HG03558 (cell line): ENCODE measurements at regions not wholly inside any gene's neighbourhood (a gene's known extent, or its start where the extent isn't known, plus 50 kb on each side); places are given as distances from the start of the nearest gene placed in this dataset.
"Not testable (repeated sequence)": the region's sequence is repeated elsewhere in the genome, so short reads cannot be mapped to it uniquely, and the experiment has no call there.

Experiments used
- ATAC-seq: cut with Tn5 transposase; IDR thresholded peaks from one replicate; pipeline ENCODE4 v1.9.1; 2021; ENCODE audit warnings: moderate number of reproducible peaks; ENCODE audit not compliant: unreplicated experiment; ENCODE audit errors: extremely low read depth

DNA sequence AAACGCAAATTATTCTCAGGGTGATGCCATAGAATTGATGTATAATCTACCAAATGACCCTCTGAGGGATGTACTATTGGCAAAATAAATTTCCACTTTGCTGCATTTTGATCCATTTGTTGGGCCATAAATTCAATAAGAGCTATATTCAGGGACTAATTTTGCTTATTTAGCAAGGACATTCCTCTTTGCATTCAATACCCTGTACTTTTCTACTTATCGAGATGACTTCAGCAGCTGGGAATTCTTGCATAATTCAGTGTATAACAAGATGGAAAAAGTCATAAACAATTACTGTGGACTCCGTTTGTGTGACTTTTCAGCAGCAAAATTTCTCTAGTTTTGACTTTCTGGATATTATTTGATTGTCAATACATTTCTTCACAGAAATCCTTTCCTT, 744.7 kb upstream of the CCDC179 start:
- ATAC-seq: no peak

DNA sequence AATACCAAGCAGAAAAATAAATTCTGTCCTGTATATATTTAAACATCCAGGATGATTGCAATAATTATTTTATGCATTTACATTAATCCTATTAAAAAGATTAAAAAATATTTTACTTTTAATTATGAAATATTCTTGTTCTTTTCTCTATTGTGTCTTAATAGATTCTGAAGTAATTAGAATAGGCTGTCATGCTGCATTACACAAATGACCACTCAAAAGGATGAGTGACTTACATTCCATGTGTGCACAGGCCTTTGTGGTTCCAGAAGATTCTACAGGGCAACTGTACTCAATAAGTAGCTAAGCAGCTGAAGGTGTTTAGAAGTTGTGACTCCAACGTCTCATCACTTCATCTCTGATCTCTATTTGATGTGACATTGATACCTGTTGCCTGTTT, 745.9 kb upstream of the CCDC179 start:
- ATAC-seq: no peak

DNA sequence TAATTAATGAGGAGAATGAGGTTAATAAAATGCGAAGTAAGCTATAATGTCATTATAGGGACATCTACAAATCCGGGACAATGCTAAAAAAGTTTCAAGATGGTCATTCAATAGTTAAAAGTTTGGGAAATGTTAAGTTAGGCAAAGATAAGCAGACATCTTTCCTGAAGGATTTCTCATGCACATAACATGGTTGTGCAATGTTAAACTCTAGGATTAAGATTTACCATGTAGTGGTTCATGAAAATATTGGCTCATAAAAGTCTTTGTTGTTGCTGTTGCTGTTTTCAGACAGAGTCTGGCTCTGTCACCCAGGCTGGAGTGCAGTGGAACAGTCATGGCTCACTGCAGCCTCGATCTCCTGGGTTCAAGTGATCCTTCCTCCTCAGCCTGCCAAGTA, 751.5 kb upstream of the CCDC179 start:
- no peak for ATAC-seq

DNA sequence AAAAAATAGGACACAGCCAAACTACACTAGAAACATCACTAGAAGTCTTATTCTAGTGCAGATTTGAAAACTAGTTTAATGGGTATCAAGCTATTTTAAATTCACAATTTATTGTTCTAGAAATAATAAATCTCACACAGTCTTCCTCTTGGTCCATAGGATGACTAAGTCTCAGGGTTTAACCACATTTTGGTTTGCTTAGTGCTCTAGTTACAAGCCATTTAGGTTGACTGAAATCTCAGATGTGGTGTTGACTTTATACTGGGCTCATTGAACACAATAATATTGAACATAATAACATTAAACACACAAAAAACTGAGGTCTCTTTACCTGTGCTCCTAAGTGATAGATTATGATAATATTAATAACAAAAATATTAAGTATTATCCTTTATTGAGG, 760.3 kb upstream of the CCDC179 start:
- no peak for ATAC-seq

DNA sequence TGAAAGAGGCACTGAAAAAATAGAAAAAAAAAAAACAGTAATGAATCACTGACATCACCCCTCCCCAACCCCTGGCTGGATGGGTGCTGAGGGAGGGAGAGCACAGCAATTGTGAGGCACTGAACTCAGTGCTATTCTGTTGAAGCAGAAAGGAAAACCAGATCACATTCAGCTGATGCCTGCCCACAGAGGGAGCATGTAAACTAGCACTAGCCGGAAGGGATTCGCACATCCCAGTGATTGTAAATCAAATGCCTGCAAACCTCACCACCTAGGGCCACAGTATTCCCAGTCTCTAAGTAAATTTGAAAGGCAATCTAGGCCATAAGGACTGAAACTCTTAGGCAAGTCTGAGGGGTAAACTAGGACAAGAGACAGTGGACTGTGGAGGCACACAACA, 772.0 kb upstream of the CCDC179 start:
- ATAC-seq: no peak

DNA sequence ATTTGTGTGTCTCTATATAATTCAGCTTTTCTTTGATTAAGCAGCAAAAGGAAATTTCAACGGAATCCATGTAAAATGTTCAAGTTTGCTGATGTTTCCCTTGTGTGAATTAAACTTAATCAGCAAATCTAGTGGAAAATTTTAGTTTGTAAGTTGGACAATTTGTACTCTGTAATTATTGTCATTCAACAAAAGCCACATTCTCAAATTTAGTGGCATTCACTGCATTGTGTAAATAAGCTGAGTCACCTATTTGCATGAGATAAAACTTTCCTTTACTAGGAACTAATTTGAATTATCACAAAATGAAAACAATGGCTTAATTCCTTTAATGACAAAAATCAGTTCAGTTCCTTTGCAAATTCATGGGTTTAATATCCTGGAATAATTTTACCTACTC, 784.2 kb upstream of the CCDC179 start:
- ATAC-seq: no peak

DNA sequence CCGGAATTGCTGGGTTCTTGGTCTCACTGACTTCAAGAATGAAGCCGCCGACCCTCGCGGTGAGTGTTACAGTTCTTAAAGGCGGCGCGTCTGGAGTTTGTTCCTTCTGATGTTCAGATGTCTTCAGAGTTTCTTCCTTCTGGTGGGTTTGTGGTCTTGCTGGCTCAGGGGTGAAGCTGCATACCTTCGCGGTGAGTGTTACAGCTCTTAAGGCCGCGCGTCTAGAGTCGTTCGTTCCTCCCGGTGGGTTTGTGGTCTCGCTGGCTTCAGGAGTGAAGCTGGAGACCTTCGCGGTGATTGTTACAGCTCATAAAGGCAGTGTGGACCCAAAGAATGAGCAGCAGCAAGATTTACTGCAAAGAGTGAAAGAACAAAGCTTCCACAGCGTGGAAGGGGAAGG, 792.1 kb upstream of the CCDC179 start:
- ATAC-seq: not testable (repeated sequence)

DNA sequence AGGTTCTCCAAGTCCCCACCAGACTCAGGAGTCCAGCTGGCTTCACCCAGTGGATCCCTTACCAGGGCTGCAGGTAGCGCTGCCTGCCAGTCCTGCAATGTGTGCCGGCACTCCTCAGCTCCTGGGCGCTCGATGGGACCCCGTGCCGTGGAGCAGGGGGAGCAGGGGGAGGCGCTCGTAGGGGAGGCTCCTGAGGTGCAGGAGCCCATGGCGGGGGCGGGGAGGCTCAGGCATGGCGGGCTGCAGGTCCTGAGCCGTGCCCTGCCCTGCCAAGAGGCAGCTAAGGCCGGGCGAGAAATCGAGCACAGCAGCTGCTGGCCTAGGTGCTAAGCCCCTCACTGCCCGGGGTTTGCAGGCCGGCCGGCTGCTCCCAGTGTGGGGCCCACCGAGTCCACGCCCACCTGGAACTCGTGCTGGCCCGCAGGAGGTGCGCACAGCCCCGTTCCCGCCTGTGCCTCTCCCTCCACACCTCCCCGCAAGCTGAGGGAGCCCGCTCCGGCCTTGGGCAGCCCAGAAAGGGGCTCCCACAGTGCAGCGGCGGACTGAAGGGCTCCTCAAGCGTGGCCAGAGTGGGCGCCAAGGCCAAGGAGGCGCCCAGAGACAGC, 792.9 kb upstream of the CCDC179 start:
- ATAC-seq: no peak

DNA sequence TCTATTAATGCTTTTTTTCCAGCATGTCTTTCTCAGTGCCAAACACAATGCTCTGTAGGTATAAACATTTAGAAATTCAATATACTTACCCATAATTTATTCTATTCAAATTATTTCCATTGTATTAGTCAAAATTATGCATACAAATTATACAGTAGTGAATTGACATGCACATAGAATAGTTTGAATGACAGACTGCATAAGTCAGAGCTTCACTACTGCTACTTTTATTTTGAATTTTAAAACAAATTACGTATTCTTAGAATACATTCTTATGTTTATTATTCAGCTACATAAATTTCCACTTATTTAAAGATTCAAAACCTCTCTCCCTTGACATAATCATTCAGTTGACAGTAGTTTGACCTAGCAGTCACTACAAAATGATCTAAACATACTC, 808.0 kb upstream of the CCDC179 start:
- no peak for ATAC-seq

DNA sequence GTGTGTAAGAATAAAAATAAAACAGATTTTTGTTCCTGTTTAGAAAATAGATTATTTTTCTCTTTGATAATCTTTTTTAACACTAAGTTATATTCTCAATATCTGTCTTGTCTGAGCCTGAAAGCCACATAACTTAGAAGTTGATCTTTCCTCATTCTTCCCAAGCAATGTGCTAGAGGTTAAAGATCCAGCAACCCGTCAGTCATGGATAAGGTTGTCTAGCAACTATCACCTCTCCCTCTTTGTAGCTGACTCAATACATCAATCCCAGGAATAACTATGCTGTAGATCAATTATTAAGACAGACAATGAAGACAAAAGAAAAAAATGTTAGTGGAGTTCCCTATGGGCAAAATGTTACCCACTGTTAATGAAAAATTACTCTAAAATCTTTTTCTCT, 813.1 kb upstream of the CCDC179 start:
- ATAC-seq: no peak

DNA sequence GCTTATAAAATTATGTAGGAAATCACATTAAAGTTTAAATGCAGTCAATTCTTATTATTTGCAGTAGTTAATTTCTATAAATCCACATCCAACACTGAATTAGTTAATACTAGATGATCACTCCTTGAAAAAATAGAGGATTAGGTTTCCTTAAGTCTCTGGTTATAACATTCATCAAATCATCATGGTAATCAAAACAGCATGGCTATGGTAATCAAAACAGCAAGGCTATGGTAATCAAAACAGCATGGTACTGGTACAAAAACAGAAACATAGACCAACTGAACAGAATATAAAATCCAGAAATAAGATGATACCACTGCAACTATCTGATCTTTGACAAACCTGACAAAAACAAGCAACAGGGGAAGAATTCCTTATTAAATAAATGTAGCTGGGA, 814.6 kb upstream of the CCDC179 start:
- ATAC-seq: no peak

DNA sequence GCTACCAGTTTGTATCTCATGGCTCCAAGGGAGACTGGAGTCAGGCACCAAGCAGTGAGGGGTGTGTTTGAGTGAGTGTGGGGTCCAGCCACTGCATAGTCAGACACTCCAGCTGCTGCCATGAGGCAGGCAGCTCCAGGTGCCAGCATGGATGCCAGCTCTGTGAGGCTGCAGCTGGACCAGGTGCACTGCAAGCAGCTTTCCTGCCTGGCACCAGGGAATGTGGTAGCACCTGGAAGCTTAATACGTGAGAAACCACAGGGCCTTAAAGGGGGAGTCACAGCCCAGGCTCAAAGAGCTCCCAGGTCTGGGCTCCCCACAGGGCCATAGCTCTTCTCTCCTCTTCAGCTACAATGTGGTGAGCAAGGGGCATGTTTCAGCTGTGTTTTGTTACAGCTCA, 817.8 kb upstream of the LUZP2 start:
- no peak for ATAC-seq

DNA sequence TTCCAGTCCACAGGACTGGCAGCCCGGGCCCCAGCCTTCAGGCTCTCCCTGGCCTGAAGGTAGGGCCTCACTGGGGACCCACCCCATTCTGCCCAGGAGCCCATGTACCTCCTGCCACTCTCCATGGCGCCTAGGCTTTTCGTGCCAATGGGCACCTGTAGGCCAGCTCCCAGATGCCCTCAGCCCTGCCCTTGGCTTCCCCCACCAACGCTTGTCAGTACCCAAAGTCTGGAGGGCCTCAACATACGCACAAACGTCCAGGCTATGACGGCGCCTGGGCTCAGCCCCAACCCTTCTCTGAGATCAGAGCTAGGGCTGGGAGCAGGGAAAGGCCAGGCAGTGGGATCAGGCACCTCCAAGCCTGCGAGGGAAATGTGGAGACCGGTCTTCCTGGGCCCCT, 816.9 kb upstream of the LUZP2 start:
- no peak for ATAC-seq

DNA sequence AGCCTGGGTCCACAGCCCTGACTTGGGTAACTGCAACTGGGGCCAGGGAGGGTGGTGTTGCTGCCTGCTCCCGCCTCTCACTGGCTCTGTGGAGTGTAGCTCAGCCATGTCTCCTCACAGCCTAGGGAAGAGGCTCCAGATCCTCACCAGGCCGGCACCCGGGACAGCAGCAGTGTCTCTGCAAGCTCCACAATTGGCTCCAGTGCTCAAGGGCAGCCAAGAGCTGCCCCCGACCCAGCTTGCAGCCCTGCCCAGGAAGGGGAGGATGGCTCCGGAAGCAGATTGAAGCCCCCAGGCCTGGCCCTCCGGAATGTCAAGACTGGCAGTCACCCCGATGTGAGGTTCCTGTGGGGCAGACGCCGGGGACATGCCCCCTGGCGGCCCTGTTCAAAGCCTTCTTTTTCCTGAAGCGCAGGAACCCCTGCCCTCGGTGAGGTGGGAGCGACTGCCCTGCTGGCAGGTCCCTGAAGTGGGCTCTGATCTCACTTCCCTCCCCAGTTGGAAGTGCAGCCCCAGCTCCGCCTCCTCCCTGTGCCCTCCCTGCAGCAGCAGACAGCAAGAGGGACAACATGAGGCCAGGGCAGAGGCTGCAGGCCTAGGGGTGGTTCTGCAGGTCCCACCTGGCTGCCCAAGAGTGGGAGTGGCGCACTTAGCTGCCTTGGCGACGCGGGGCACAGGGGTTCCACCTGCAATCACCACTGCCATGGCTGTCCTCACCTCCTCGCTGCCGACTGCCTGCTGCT, 816.2 kb upstream of the LUZP2 start:
- ATAC-seq: no peak

DNA sequence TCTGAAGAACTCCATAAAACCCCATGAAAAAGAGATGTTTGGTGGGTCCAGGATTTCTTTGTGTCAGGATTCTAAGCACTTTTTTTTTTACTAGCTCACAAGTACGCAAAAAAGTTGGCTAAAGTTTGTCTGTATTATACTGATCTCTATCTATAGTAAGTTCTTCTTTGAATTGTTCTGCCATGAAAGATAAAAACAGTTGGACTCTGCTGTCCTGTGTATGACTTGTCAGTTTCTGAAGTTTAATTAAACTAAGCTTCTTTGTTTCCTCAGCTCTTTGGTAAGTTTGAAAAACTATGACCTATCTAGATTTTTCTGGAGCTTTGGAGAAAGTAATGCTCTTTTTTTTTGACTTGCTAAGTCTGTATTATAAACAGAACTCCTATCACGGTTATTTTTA, 812.2 kb upstream of the LUZP2 start:
- no peak for ATAC-seq

DNA sequence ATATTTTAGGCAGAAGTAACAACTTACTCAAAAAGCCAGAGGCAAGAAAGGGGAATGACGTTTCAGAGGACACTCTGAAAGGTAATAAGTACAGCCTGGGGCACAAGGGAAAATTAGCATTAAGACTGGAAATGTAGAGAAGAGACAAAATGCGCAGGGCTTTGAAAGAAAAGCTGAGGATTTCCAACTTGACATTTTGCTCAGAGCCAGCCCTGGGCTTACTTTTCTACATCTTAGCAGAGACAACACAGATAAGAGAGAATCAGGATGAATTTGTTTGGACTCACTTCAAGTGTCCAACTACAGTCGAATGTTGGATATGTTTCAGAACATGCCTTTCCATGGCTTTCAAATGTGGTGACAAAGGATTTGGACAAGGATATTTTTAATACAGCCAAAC, 808.9 kb upstream of the LUZP2 start:
- ATAC-seq: no peak

DNA sequence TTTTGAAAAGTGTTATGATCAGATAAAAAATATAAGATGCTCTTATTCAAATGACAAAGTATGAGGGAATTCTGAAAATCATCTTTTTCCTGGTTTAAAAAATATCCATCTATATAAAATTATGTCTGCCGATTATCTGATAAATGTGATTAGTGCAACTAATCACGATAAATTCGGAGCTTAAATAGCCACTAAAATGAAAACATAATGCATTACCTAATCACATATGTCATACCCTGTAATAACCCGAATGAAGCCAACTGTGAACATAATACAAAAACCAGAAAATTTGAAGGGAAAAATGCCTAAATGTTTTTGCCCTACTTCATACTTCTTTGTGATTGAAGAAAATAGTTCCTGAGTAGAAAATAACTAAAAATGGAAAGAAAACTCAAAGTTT, 808.4 kb upstream of the LUZP2 start:
- no peak for ATAC-seq

DNA sequence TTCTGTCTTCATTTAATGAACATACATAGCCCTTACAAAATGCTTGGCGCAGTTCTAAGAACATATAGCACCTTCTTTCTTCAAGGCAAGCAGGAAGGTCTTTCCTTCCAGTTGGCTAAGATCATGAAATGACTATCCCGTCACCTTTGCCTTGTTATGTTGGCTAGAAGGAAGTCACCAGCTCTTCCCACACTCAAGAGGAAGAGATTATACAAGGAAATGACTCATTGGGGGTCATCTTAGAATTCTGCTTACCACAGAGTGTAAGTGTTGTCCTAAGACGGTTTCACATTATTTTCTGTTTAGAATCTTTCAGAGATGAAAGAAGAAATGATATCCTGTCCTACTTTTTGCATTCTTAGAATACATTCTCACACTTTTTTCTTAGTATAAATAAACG, 808.0 kb upstream of the LUZP2 start:
- no peak for ATAC-seq

DNA sequence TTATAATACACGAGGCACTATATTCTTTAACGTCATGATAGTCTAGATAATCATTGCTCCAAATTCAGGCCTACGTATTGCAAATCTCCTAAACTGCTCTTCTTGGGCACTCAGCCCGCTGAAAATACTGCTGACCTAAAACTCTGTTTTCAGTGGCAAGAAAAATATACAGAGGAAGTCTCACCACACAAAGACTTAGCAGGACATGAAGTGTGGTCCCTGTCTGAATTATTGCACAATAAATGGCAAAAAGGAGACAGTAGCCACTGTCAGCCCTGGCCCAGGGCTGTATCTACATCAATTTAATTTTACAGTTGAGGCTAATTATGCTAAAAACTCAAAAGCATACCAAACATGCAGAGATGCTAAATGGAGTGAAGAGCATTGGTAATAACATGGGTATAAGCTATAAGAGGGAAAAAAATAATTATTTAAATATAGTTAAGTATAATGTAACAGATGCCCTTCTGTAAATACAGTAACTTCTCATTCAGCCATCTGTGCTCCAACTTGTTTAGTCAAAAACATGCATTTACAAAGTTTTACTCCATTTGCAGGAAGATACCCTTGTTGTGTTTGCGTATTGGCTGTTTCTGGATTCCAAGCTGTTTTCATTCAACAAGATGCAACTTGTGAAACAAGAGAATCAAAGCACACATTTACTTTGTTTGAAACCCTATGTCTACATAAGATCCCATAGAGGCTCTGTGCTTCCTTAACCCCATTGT, 800.0 kb upstream of the LUZP2 start:
- no peak for ATAC-seq

DNA sequence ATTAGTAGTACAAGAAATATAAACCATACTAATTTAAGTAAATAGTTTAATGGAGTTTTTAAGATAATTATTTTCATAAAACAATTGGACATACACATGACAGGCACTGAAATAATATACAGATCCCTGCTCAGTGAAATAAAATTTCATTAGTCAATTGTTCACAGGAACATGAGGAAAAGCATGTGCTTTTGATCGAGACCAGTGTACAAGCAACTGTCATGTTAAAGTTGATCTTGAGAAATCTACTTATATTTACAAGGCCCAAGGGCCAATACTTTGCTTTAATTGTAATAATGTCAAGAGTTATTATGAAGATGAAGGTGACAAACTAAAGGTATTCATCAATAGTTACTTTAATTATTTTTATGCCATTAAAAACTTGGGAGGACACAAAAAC, 792.7 kb upstream of the LUZP2 start:
- no peak for ATAC-seq

DNA sequence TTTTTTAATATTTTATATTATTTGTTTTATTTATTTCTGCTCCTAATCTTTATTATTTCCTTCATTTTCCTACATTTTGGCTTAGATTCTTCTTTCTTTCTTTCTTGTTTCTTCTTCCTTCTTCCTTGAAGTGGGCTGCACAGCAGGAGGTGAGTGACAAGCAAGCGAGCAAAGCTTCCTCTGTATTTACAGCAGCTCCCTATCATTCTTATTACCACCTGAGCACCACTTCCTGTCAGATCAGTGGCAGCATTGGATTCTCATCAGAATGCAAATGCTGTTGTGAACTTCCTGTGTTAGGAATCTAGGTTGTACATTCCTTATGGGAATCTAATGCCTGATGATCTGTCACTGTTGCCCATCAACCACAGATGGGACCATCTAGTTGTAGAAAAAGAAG, 784.9 kb upstream of the LUZP2 start:
- no peak for ATAC-seq

DNA sequence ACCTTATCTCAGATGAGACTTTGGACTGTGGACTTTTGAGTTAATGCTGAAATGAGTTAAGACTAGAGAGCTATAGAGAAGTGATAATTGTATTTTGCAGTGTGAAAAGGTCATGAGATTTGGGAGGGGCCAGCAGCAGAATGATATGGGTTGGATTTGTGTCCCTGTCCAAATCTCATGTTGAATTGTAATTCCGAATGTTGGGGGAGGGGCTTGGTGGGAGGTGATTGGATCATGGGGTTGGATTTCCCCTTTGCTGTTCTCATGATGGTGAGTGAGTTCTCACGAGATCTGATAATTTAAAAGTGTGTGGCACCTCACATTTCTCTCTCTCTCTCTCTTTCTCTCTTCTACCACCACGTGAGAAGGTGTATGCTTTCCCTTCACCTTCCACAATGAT, 777.8 kb upstream of the LUZP2 start:
- ATAC-seq: no peak
